Erythroblast (primary cell): ENCODE measurements at regions not wholly inside any gene's neighbourhood (a gene's known extent, or its start where the extent isn't known, plus 50 kb on each side); places are given as distances from the start of the nearest gene placed in this dataset.

Source experiments
- GATA1 ChIP-seq: IDR thresholded peaks from 2 replicates; pipeline ENCODE4 v1.6.1; 2011; ENCODE audit warnings: low read depth, mild to moderate bottlenecking, control low read depth, low read length, moderate library complexity
- POLR2A ChIP-seq: IDR thresholded peaks from 2 replicates; pipeline ENCODE4 v1.6.1; 2011; ENCODE audit warnings: mild to moderate bottlenecking, low read length

DNA sequence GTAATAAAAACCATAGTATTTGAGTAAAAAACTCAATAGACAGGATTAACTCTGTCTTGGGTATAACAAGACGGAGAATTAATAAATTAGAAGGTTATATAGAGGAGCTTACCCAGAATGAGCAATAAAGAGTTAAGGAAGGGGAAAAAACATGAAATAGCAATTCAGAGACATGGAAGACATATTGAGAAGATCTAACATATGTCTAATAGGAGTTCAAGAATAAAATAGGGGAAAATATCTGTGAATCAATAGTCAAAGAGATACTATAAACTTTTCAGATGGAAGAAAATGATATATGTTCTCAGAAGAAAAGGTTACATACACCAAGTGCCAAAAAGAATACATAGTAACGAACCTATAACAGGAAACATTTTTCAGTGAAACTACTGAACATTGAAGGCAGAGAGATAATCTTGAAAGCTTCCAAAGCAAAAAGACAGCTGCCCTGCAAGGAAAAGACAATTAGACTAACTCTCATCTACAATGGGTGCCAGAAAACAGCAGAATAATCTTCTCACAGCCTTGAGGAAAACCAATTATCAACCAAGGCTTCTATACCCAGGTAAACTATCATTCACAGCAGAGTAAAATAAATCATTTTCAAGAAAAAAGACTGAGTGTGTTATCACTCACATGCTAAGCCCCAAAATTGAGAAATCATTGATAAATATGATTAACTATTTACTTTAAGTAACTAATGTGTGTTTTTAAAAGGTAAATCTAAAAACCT is 106.0 kb downstream of the ENC1 start:
- no peak for TF ChIP-seq POLR2A
- TF ChIP-seq GATA1, result no peak
